T-helper 2 cell treated with Interferon-gamma antibody and Interleukin-4, amounts not matched to agents 5 μg/mL and 100 μg/mL, for 36 hours (primary cell): ENCODE measurements at regions not wholly inside any gene's neighbourhood (a gene's known extent, or its start where the extent isn't known, plus 50 kb on each side); places are given as distances from the start of the nearest gene placed in this dataset.
A peak's percentile ranks its signal among the peaks of the same experiment; 100 is the strongest.

Experiments used
- DNase-seq: peaks from one replicate; pipeline ENCODE4 v3.0.0; 2021; ENCODE audit warnings: low spot score
- H3K27ac Mint-ChIP-seq: one replicate; pipeline ENCODE4 v1.8.0; 2021; ENCODE audit warnings: mild to moderate bottlenecking, mixed read lengths
- H3K27me3 Mint-ChIP-seq: one replicate; pipeline ENCODE4 v1.8.0; 2021; ENCODE audit warnings: low read depth, mixed read lengths
- H3K36me3 Mint-ChIP-seq: one replicate; pipeline ENCODE4 v1.8.0; 2021; ENCODE audit warnings: low read depth, mixed read lengths
- H3K4me1 Mint-ChIP-seq: one replicate; pipeline ENCODE4 v1.8.0; 2021; ENCODE audit warnings: low read depth, mixed read lengths
- H3K4me3 Mint-ChIP-seq: one replicate; pipeline ENCODE4 v1.8.0; 2022; ENCODE audit warnings: mild to moderate bottlenecking, moderate library complexity, mixed read lengths
- H3K9me3 Mint-ChIP-seq: one replicate; pipeline ENCODE4 v1.8.0; 2021; ENCODE audit warnings: mixed read lengths

- no peaks in the 10 kb centered on the region for H3K27me3 Mint-ChIP-seq
- no peak overlapping the region for H3K4me3 Mint-ChIP-seq
- no peaks in the 10 kb centered on the region for H3K4me1 Mint-ChIP-seq
- H3K36me3 Mint-ChIP-seq, result no peaks in the 10 kb centered on the region
- H3K9me3 Mint-ChIP-seq, result no peaks in the 10 kb centered on the region
- DNase-seq, result no peak
- no peak overlapping the region for H3K27ac Mint-ChIP-seq
Measured at GRCh38 chrX:137342969-137343368, 223.0 kb upstream of the ZIC3 start.

- no peak overlapping the region for H3K4me3 Mint-ChIP-seq
- DNase-seq, result peak; percentile 18
- no peaks in the 10 kb centered on the region for H3K36me3 Mint-ChIP-seq
- H3K4me1 Mint-ChIP-seq, result peaks cover 3% of the 10 kb centered on the region
- no peak overlapping the region for H3K27ac Mint-ChIP-seq
- H3K27me3 Mint-ChIP-seq, result no peaks in the 10 kb centered on the region
- peaks cover 8% of the 10 kb centered on the region for H3K9me3 Mint-ChIP-seq
Measured at GRCh38 chrX:137313627-137314026, 252.3 kb upstream of the ZIC3 start.

- H3K27me3 Mint-ChIP-seq, result no peaks in the 10 kb centered on the region
- DNase-seq, result no peak
- H3K4me1 Mint-ChIP-seq, result no peaks in the 10 kb centered on the region
- H3K36me3 Mint-ChIP-seq, result no peaks in the 10 kb centered on the region
- H3K27ac Mint-ChIP-seq, result no peak overlapping the region
- H3K4me3 Mint-ChIP-seq, result no peak overlapping the region
- H3K9me3 Mint-ChIP-seq, result peaks cover 5% of the 10 kb centered on the region
Measured at GRCh38 chrX:137305404-137305803, 260.5 kb upstream of the ZIC3 start.

- no peak for DNase-seq
- Mint-ChIP-seq H3K27ac (no peak overlapping the region), H3K36me3 (no peaks in the 10 kb centered on the region), H3K9me3 (no peaks in the 10 kb centered on the region), H3K27me3 (no peaks in the 10 kb centered on the region), H3K4me3 (no peak overlapping the region), H3K4me1 (no peaks in the 10 kb centered on the region)
Measured at GRCh38 chrX:137297167-137297566, 263.4 kb upstream of the GPR101 start.

- H3K27ac Mint-ChIP-seq, result no peak overlapping the region
- H3K36me3 Mint-ChIP-seq, result no peaks in the 10 kb centered on the region
- H3K4me1 Mint-ChIP-seq, result no peaks in the 10 kb centered on the region
- DNase-seq, result no peak
- no peaks in the 10 kb centered on the region for H3K27me3 Mint-ChIP-seq
- H3K9me3 Mint-ChIP-seq, result no peaks in the 10 kb centered on the region
- H3K4me3 Mint-ChIP-seq, result no peak overlapping the region
Measured at GRCh38 chrX:137290011-137290410, 256.2 kb upstream of the GPR101 start.

- H3K27ac Mint-ChIP-seq, result no peak overlapping the region
- no peaks in the 10 kb centered on the region for H3K36me3 Mint-ChIP-seq
- no peaks in the 10 kb centered on the region for H3K4me1 Mint-ChIP-seq
- H3K4me3 Mint-ChIP-seq, result no peak overlapping the region
- H3K9me3 Mint-ChIP-seq, result no peaks in the 10 kb centered on the region
- no peak for DNase-seq
- H3K27me3 Mint-ChIP-seq, result no peaks in the 10 kb centered on the region
Measured at GRCh38 chrX:137287191-137287590, 253.4 kb upstream of the GPR101 start.

GRCh38 chrX:137286423-137286822 lies 252.6 kb upstream of the GPR101 start:
- H3K4me1 Mint-ChIP-seq, result no peaks in the 10 kb centered on the region
- no peaks in the 10 kb centered on the region for H3K9me3 Mint-ChIP-seq
- DNase-seq, result no peak
- no peak overlapping the region for H3K27ac Mint-ChIP-seq
- H3K4me3 Mint-ChIP-seq, result no peak overlapping the region
- no peaks in the 10 kb centered on the region for H3K36me3 Mint-ChIP-seq
- no peaks in the 10 kb centered on the region for H3K27me3 Mint-ChIP-seq

GRCh38 chrX:137278825-137279224 lies 245.0 kb upstream of the GPR101 start:
- Mint-ChIP-seq H3K27me3 (no peaks in the 10 kb centered on the region), H3K27ac (no peak overlapping the region), H3K4me3 (no peak overlapping the region), H3K9me3 (no peaks in the 10 kb centered on the region), H3K36me3 (no peaks in the 10 kb centered on the region), H3K4me1 (no peaks in the 10 kb centered on the region)
- DNase-seq, result no peak

GRCh38 chrX:137263374-137263773 lies 229.6 kb upstream of the GPR101 start:
- no peaks in the 10 kb centered on the region for H3K27me3 Mint-ChIP-seq
- no peak overlapping the region for H3K4me3 Mint-ChIP-seq
- no peaks in the 10 kb centered on the region for H3K36me3 Mint-ChIP-seq
- no peak overlapping the region for H3K27ac Mint-ChIP-seq
- no peaks in the 10 kb centered on the region for H3K9me3 Mint-ChIP-seq
- no peaks in the 10 kb centered on the region for H3K4me1 Mint-ChIP-seq
- DNase-seq, result no peak

GRCh38 chrX:137245183-137245582 lies 211.4 kb upstream of the GPR101 start:
- Mint-ChIP-seq H3K4me1 (no peaks in the 10 kb centered on the region), H3K36me3 (no peaks in the 10 kb centered on the region), H3K9me3 (no peaks in the 10 kb centered on the region), H3K4me3 (no peak overlapping the region), H3K27ac (no peak overlapping the region), H3K27me3 (no peaks in the 10 kb centered on the region)
- DNase-seq, result no peak

- Mint-ChIP-seq H3K27ac (no peak overlapping the region), H3K9me3 (no peaks in the 10 kb centered on the region), H3K4me1 (peaks cover 2% of the 10 kb centered on the region), H3K4me3 (no peak overlapping the region), H3K36me3 (no peaks in the 10 kb centered on the region), H3K27me3 (no peaks in the 10 kb centered on the region)
- DNase-seq, result no peak
Measured at GRCh38 chrX:137236837-137237236, 203.0 kb upstream of the GPR101 start.

- Mint-ChIP-seq H3K4me1 (peaks cover 2% of the 10 kb centered on the region), H3K27me3 (no peaks in the 10 kb centered on the region), H3K4me3 (no peak overlapping the region), H3K36me3 (no peaks in the 10 kb centered on the region), H3K27ac (no peak overlapping the region), H3K9me3 (no peaks in the 10 kb centered on the region)
- no peak for DNase-seq
Measured at GRCh38 chrX:137234651-137235402, 201.0 kb upstream of the GPR101 start.

GRCh38 chrX:137233478-137233877 lies 199.7 kb upstream of the GPR101 start:
- no peaks in the 10 kb centered on the region for H3K36me3 Mint-ChIP-seq
- no peak for DNase-seq
- peaks cover 2% of the 10 kb centered on the region for H3K4me1 Mint-ChIP-seq
- no peaks in the 10 kb centered on the region for H3K9me3 Mint-ChIP-seq
- no peaks in the 10 kb centered on the region for H3K27me3 Mint-ChIP-seq
- H3K27ac Mint-ChIP-seq, result no peak overlapping the region
- no peak overlapping the region for H3K4me3 Mint-ChIP-seq

- no peaks in the 10 kb centered on the region for H3K36me3 Mint-ChIP-seq
- no peak overlapping the region for H3K27ac Mint-ChIP-seq
Measured at GRCh38 chrX:137227151-137227550, 193.4 kb upstream of the GPR101 start.

GRCh38 chrX:137215467-137215866 lies 181.7 kb upstream of the GPR101 start:
- DNase-seq, result no peak
- Mint-ChIP-seq H3K9me3 (no peaks in the 10 kb centered on the region), H3K4me3 (no peak overlapping the region), H3K27me3 (no peaks in the 10 kb centered on the region), H3K36me3 (no peaks in the 10 kb centered on the region), H3K4me1 (no peaks in the 10 kb centered on the region), H3K27ac (no peak overlapping the region)

More at GRCh38 chrX:137227151-137227550, 193.4 kb upstream of the GPR101 start:
- no peaks in the 10 kb centered on the region for H3K27me3 Mint-ChIP-seq
- H3K9me3 Mint-ChIP-seq, result no peaks in the 10 kb centered on the region
- H3K4me3 Mint-ChIP-seq, result no peak overlapping the region
- H3K4me1 Mint-ChIP-seq, result no peaks in the 10 kb centered on the region
- no peak for DNase-seq
